ENCODE measurements at regions not wholly inside any gene's neighbourhood (a gene's known extent, or its start where the extent isn't known, plus 50 kb on each side); places are given as distances from the start of the nearest gene placed in this dataset.
A peak's percentile ranks its signal among the peaks of the same experiment; 100 is the strongest.

- Histone ChIP-seq H3K27me3 (replicated peaks; ENCODE audit: insufficient read depth, low read length) (no peaks in the 10 kb centered on the region), H3K79me2 (ENCODE audit: low read length) (no peaks in the 10 kb centered on the region), H3K9me2 (replicated peaks; ENCODE audit: insufficient read depth, low read length) (no peaks in the 10 kb centered on the region; the same call in 1 of the 2 replicates), H3K4me3 (ENCODE audit: low read length) (peak overlapping the region; percentile 43), H3F3A (ENCODE audit: insufficient read depth, low read length) (peaks cover 10% of the 10 kb centered on the region), H3K36me3 (replicated peaks; ENCODE audit: insufficient read depth, low read length) (no peaks in the 10 kb centered on the region), H4K20me1 (ENCODE audit: insufficient read depth, low read length) (no peaks in the 10 kb centered on the region), H3K9ac (ENCODE audit: low read length) (peak overlapping the region; percentile 11; the same call in 1 of the 2 replicates), H2AFZ (ENCODE audit: low read length) (no peak overlapping the region), H3K4me1 (ENCODE audit: low read length) (peaks cover 9% of the 10 kb centered on the region), H3K4me2 (ENCODE audit: low read depth, low read length) (peak overlapping the region; percentile 43; the same call in 1 of the 2 replicates), H3K9me3 (replicated peaks; ENCODE audit: insufficient read depth, low read length) (no peaks in the 10 kb centered on the region), H3K27ac (ENCODE audit: low read length) (no peak overlapping the region)
- DNase-seq = no peak
- TF ChIP-seq EZH2phosphoT487 (IDR thresholded peaks at IDR 0.05; ENCODE audit: low read length) = no peak
- TF ChIP-seq EZH2 (optimal IDR thresholded peaks at IDR 0.05; ENCODE audit: low read depth, low read length) = no peak
- TF ChIP-seq CTCF (IDR thresholded peaks at IDR 0.05; ENCODE audit: low read length) = no peak
Observed at GRCh38 chr2:104051766-104052165, 802.1 kb upstream of the POU3F3 start.

GRCh38 chr2:104052356-104052755 is 801.6 kb upstream of the POU3F3 start:
- 0 out of 2 replicates have a peak, but pooled peaks cover 3% of the 10 kb centered on the region for H3K4me1 ChIP-seq (ENCODE audit: low read length)
- TF ChIP-seq EZH2 (optimal IDR thresholded peaks at IDR 0.05; ENCODE audit: low read depth, low read length) (no peak), EZH2phosphoT487 (IDR thresholded peaks at IDR 0.05; ENCODE audit: low read length) (no peak), CTCF (IDR thresholded peaks at IDR 0.05; ENCODE audit: low read length) (no peak)
- no peak overlapping the region for H3K27ac ChIP-seq (ENCODE audit: low read length)
- H3K27me3 ChIP-seq (replicated peaks; ENCODE audit: insufficient read depth, low read length) = no peaks in the 10 kb centered on the region
- H3K79me2 ChIP-seq (ENCODE audit: low read length) = no peaks in the 10 kb centered on the region
- H3K36me3 ChIP-seq (replicated peaks; ENCODE audit: insufficient read depth, low read length) = no peaks in the 10 kb centered on the region
- H3K9me3 ChIP-seq (replicated peaks; ENCODE audit: insufficient read depth, low read length) = no peaks in the 10 kb centered on the region
- peak overlapping the region; percentile 43; the same call in 1 of the 2 replicates for H3K4me2 ChIP-seq (ENCODE audit: low read depth, low read length)
- no peaks in the 10 kb centered on the region for H4K20me1 ChIP-seq (ENCODE audit: insufficient read depth, low read length)
- H2AFZ ChIP-seq (ENCODE audit: low read length) = no peak overlapping the region
- no peak overlapping the region for H3K9ac ChIP-seq (ENCODE audit: low read length)
- H3F3A ChIP-seq (ENCODE audit: insufficient read depth, low read length) = peaks cover 4% of the 10 kb centered on the region; the same call in 1 of the 2 replicates
- no peak overlapping the region for H3K4me3 ChIP-seq (ENCODE audit: low read length)
- H3K9me2 ChIP-seq (replicated peaks; ENCODE audit: insufficient read depth, low read length) = no peaks in the 10 kb centered on the region; the same call in 1 of the 2 replicates
- no peak for DNase-seq

GRCh38 chr2:104056451-104056850 is 797.5 kb upstream of the POU3F3 start:
- DNase-seq = no peak
- Histone ChIP-seq H3K9me3 (replicated peaks; ENCODE audit: insufficient read depth, low read length) (no peaks in the 10 kb centered on the region), H2AFZ (ENCODE audit: low read length) (no peak overlapping the region), H3K79me2 (ENCODE audit: low read length) (no peaks in the 10 kb centered on the region), H3K4me1 (ENCODE audit: low read length) (no peaks in the 10 kb centered on the region), H3K4me3 (ENCODE audit: low read length) (no peak overlapping the region), H3K4me2 (ENCODE audit: low read depth, low read length) (no peak overlapping the region), H3K9ac (ENCODE audit: low read length) (no peak overlapping the region), H3F3A (ENCODE audit: insufficient read depth, low read length) (no peaks in the 10 kb centered on the region), H3K36me3 (replicated peaks; ENCODE audit: insufficient read depth, low read length) (no peaks in the 10 kb centered on the region), H4K20me1 (ENCODE audit: insufficient read depth, low read length) (no peaks in the 10 kb centered on the region), H3K27ac (ENCODE audit: low read length) (no peak overlapping the region), H3K9me2 (replicated peaks; ENCODE audit: insufficient read depth, low read length) (no peaks in the 10 kb centered on the region; the same call in 1 of the 2 replicates), H3K27me3 (replicated peaks; ENCODE audit: insufficient read depth, low read length) (no peaks in the 10 kb centered on the region)
- TF ChIP-seq EZH2 (optimal IDR thresholded peaks at IDR 0.05; ENCODE audit: low read depth, low read length) = no peak
- no peak for TF ChIP-seq EZH2phosphoT487 (IDR thresholded peaks at IDR 0.05; ENCODE audit: low read length)
- TF ChIP-seq CTCF (IDR thresholded peaks at IDR 0.05; ENCODE audit: low read length) = no peak

All from MM.1S (cell line).